Osteoblast (primary cell): ENCODE measurements at regions not wholly inside any gene's neighbourhood (a gene's known extent, or its start where the extent isn't known, plus 50 kb on each side); places are given as distances from the start of the nearest gene placed in this dataset.

Experiments used
- DNase-seq: peaks from one replicate; pipeline ENCODE4 v3.0.0; 2011; ENCODE audit warnings: low spot score, mixed read lengths; ENCODE audit not compliant: insufficient read length; ENCODE audit errors: missing footprints
- H2AFZ ChIP-seq: 2 replicates; pipeline ENCODE4 v1.6.0; 2011; ENCODE audit warnings: mild to moderate bottlenecking, low read length
- H3K27ac ChIP-seq: 2 replicates; pipeline ENCODE4 v1.5.1; 2011; ENCODE audit warnings: mild to moderate bottlenecking, low read depth, low read length, moderate library complexity
- H3K27me3 ChIP-seq: 2 replicates; pipeline ENCODE4 v1.6.0; 2012; ENCODE audit warnings: mild to moderate bottlenecking, control low read depth, inconsistent platforms, low read length, moderate library complexity; ENCODE audit not compliant: insufficient read depth
- H3K36me3 ChIP-seq: 2 replicates; pipeline ENCODE4 v1.5.1; 2011; ENCODE audit warnings: mild to moderate bottlenecking, low read length, control low read depth, moderate library complexity; ENCODE audit not compliant: insufficient read depth
- H3K4me1 ChIP-seq: 2 replicates; pipeline ENCODE4 v1.5.1; 2011; ENCODE audit warnings: mild to moderate bottlenecking, low read length, control low read depth, moderate library complexity; ENCODE audit not compliant: insufficient read depth
- H3K4me2 ChIP-seq: 2 replicates; pipeline ENCODE4 v1.6.0; 2011; ENCODE audit warnings: mild to moderate bottlenecking, low read length; ENCODE audit not compliant: insufficient read depth
- H3K4me3 ChIP-seq: fragments of 200-600 bp; sonication (generic); 3 replicates; pipeline ENCODE4 v1.5.1; 2012; ENCODE audit warnings: mild to moderate bottlenecking, low read length, inconsistent platforms; ENCODE audit not compliant: insufficient read depth
- H3K79me2 ChIP-seq: 2 replicates; pipeline ENCODE4 v1.6.0; 2012; ENCODE audit warnings: mild to moderate bottlenecking, low read length, control low read depth, inconsistent platforms; ENCODE audit not compliant: insufficient read depth
- H3K9me3 ChIP-seq: 2 replicates; pipeline ENCODE4 v1.5.1; 2011; ENCODE audit warnings: low read depth, low read length, control low read depth
- H4K20me1 ChIP-seq: 2 replicates; pipeline ENCODE4 v1.6.0; 2012; ENCODE audit warnings: mild to moderate bottlenecking, low read length, control low read depth; ENCODE audit not compliant: insufficient read depth
- CTCF ChIP-seq: IDR thresholded peaks from 2 replicates; pipeline ENCODE4 v1.5.1; 2011; ENCODE audit warnings: mild to moderate bottlenecking, low read depth, low read length, moderate library complexity; ENCODE audit errors: extremely low read depth

GRCh38 chr11:41532413-41532812, 73.0 kb upstream of the LRRC4C start:
- Histone ChIP-seq H3K4me1 (no peaks in the 10 kb centered on the region), H3K27me3 (no peaks in the 10 kb centered on the region), H3K4me3 (no peak overlapping the region)

GRCh38 chr11:41533761-41534160, 74.3 kb upstream of the LRRC4C start:
- no peak for TF ChIP-seq CTCF
- no peak overlapping the region for H3K4me2 ChIP-seq
- H4K20me1 ChIP-seq = no peaks in the 10 kb centered on the region
- no peak for DNase-seq
- no peak overlapping the region for H3K27ac ChIP-seq
- H3K4me1 ChIP-seq = no peaks in the 10 kb centered on the region
- peaks cover 4% of the 10 kb centered on the region for H3K9me3 ChIP-seq
- H3K79me2 ChIP-seq = no peaks in the 10 kb centered on the region
- H3K4me3 ChIP-seq = no peak overlapping the region
- no peak overlapping the region for H2AFZ ChIP-seq
- no peaks in the 10 kb centered on the region for H3K36me3 ChIP-seq
- H3K27me3 ChIP-seq = no peaks in the 10 kb centered on the region

More at GRCh38 chr11:41532413-41532812, 73.0 kb upstream of the LRRC4C start:
- Histone ChIP-seq H3K36me3 (no peaks in the 10 kb centered on the region), H2AFZ (no peak overlapping the region), H3K9me3 (peaks cover 4% of the 10 kb centered on the region), H3K27ac (no peak overlapping the region), H4K20me1 (no peaks in the 10 kb centered on the region), H3K4me2 (no peak overlapping the region), H3K79me2 (no peaks in the 10 kb centered on the region)
- no peak for DNase-seq
- no peak for TF ChIP-seq CTCF

- no peaks in the 10 kb centered on the region for H3K4me1 ChIP-seq
- no peak overlapping the region for H3K27ac ChIP-seq
- no peak for DNase-seq
- no peaks in the 10 kb centered on the region for H4K20me1 ChIP-seq
- no peak overlapping the region for H3K4me2 ChIP-seq
- H3K79me2 ChIP-seq = no peaks in the 10 kb centered on the region
- TF ChIP-seq CTCF = no peak
- no peak overlapping the region for H2AFZ ChIP-seq
- no peaks in the 10 kb centered on the region for H3K36me3 ChIP-seq
- no peak overlapping the region for H3K4me3 ChIP-seq
- H3K9me3 ChIP-seq = peaks cover 4% of the 10 kb centered on the region
- H3K27me3 ChIP-seq = no peaks in the 10 kb centered on the region
Observed at GRCh38 chr11:41534391-41534790, 74.9 kb upstream of the LRRC4C start.

- peaks cover 4% of the 10 kb centered on the region for H3K9me3 ChIP-seq
- H3K27me3 ChIP-seq = no peaks in the 10 kb centered on the region
- no peak overlapping the region for H3K27ac ChIP-seq
- H3K79me2 ChIP-seq = no peaks in the 10 kb centered on the region
- H2AFZ ChIP-seq = no peak overlapping the region
- TF ChIP-seq CTCF = no peak
- no peaks in the 10 kb centered on the region for H3K36me3 ChIP-seq
- H4K20me1 ChIP-seq = no peaks in the 10 kb centered on the region
- no peak for DNase-seq
- H3K4me2 ChIP-seq = no peak overlapping the region
- H3K4me3 ChIP-seq = no peak overlapping the region
- H3K4me1 ChIP-seq = no peaks in the 10 kb centered on the region
Observed at GRCh38 chr11:41534861-41535260, 75.4 kb upstream of the LRRC4C start.
